ENCODE measurements at regions not wholly inside any gene's neighbourhood (a gene's known extent, or its start where the extent isn't known, plus 50 kb on each side); places are given as distances from the start of the nearest gene placed in this dataset.

DNA sequence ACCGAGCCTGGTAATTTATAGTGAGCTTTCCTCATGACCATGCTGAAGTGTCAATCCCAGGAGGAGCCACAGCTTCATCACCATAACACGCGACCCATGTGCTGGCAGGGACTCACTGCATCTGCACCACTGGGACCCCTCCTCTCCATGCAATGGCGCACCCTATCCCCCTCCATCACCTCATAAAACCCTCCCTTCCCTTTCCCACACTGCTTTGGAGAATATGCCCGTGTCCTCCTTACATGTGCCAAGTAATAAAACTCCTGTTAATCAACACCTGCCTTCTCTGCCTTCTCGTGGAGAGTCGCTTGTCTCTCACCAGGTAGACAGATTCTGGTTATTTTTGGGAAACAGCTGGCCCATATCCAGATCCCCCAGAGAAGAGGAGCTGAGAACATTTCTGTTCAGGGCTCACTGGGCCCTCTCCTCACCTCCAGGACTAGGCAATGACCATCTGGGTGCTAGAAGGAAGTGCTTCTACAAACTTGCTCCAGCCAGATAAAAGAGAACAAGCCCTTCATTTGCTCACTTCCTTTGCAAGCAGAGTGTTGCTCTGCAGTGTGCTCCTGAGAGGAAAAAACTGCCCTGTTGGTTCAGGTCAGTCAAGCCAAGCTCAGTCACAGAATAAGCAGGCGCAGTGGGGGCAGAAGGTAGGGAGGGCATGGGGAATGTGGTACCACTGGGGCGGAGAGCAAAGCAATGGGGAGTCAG lies 894.3 kb downstream of the UQCRFS1 start (continued):
- TF ChIP-seq, protein P1, sequence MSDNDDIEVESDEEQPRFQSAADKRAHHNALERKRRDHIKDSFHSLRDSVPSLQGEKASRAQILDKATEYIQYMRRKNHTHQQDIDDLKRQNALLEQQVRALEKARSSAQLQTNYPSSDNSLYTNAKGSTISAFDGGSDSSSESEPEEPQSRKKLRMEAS (CRISPR knock-in tag; IDR thresholded peaks at IDR 0.05), result no peak
- no peak for TF ChIP-seq USF1 (CRISPR knock-in tag; IDR thresholded peaks at IDR 0.05)
- no peak for TF ChIP-seq PRRX2 (CRISPR knock-in tag; IDR thresholded peaks at IDR 0.05)
- no peak for TF ChIP-seq ZBTB43 (CRISPR knock-in tag; IDR thresholded peaks at IDR 0.05)
- TF ChIP-seq, protein P2, sequence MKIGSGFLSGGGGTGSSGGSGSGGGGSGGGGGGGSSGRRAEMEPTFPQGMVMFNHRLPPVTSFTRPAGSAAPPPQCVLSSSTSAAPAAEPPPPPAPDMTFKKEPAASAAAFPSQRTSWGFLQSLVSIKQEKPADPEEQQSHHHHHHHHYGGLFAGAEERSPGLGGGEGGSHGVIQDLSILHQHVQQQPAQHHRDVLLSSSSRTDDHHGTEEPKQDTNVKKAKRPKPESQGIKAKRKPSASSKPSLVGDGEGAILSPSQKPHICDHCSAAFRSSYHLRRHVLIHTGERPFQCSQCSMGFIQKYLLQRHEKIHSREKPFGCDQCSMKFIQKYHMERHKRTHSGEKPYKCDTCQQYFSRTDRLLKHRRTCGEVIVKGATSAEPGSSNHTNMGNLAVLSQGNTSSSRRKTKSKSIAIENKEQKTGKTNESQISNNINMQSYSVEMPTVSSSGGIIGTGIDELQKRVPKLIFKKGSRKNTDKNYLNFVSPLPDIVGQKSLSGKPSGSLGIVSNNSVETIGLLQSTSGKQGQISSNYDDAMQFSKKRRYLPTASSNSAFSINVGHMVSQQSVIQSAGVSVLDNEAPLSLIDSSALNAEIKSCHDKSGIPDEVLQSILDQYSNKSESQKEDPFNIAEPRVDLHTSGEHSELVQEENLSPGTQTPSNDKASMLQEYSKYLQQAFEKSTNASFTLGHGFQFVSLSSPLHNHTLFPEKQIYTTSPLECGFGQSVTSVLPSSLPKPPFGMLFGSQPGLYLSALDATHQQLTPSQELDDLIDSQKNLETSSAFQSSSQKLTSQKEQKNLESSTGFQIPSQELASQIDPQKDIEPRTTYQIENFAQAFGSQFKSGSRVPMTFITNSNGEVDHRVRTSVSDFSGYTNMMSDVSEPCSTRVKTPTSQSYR (CRISPR knock-in tag; IDR thresholded peaks at IDR 0.05), result no peak

- TF ChIP-seq CDX4 (CRISPR knock-in tag; IDR thresholded peaks at IDR 0.05; ENCODE audit: borderline replicate concordance), result no peak
- TF ChIP-seq, protein P3, sequence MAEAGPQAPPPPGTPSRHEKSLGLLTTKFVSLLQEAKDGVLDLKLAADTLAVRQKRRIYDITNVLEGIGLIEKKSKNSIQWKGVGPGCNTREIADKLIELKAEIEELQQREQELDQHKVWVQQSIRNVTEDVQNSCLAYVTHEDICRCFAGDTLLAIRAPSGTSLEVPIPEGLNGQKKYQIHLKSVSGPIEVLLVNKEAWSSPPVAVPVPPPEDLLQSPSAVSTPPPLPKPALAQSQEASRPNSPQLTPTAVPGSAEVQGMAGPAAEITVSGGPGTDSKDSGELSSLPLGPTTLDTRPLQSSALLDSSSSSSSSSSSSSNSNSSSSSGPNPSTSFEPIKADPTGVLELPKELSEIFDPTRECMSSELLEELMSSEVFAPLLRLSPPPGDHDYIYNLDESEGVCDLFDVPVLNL (CRISPR knock-in tag; IDR thresholded peaks at IDR 0.05; ENCODE audit: borderline replicate concordance, low read depth), result no peak
- no peak for TF ChIP-seq TP53 (CRISPR knock-in tag; IDR thresholded peaks at IDR 0.05)
- TF ChIP-seq ZNF219 (CRISPR knock-in tag; IDR thresholded peaks at IDR 0.05; ENCODE audit: borderline replicate concordance), result no peak
- TF ChIP-seq, protein P4, sequence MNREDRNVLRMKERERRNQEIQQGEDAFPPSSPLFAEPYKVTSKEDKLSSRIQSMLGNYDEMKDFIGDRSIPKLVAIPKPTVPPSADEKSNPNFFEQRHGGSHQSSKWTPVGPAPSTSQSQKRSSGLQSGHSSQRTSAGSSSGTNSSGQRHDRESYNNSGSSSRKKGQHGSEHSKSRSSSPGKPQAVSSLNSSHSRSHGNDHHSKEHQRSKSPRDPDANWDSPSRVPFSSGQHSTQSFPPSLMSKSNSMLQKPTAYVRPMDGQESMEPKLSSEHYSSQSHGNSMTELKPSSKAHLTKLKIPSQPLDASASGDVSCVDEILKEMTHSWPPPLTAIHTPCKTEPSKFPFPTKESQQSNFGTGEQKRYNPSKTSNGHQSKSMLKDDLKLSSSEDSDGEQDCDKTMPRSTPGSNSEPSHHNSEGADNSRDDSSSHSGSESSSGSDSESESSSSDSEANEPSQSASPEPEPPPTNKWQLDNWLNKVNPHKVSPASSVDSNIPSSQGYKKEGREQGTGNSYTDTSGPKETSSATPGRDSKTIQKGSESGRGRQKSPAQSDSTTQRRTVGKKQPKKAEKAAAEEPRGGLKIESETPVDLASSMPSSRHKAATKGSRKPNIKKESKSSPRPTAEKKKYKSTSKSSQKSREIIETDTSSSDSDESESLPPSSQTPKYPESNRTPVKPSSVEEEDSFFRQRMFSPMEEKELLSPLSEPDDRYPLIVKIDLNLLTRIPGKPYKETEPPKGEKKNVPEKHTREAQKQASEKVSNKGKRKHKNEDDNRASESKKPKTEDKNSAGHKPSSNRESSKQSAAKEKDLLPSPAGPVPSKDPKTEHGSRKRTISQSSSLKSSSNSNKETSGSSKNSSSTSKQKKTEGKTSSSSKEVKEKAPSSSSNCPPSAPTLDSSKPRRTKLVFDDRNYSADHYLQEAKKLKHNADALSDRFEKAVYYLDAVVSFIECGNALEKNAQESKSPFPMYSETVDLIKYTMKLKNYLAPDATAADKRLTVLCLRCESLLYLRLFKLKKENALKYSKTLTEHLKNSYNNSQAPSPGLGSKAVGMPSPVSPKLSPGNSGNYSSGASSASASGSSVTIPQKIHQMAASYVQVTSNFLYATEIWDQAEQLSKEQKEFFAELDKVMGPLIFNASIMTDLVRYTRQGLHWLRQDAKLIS (CRISPR knock-in tag; IDR thresholded peaks at IDR 0.05; ENCODE audit: borderline replicate concordance), result no peak
- TF ChIP-seq NR1H2 (CRISPR knock-in tag; IDR thresholded peaks at IDR 0.05), result no peak
- TF ChIP-seq HMGA2 (CRISPR knock-in tag; IDR thresholded peaks at IDR 0.05), result no peak
- TF ChIP-seq PRDM15 (CRISPR knock-in tag; IDR thresholded peaks at IDR 0.05), result no peak
- TF ChIP-seq FOXP1 (CRISPR knock-in tag; IDR thresholded peaks at IDR 0.05; ENCODE audit: borderline replicate concordance), result no peak
- ChIA-PET CTCF (interaction anchor here (0.7 to 2.5 kb wide), 3 partner anchors 10 to 76 kb away, joined by 3 to 6 read pairs (median 6); no protein-coding TSS in a partner anchor), POLR2A (no interaction called here)
- Mint-ChIP-seq H3K36me3 (no peaks in the 10 kb centered on the region), H3K4me3 (no peak overlapping the region), H3K9me3 (no peaks in the 10 kb centered on the region), H3K4me1 (peaks cover 17% of the 10 kb centered on the region), H3K27me3 (ENCODE audit: low read depth) (peaks cover 9% of the 10 kb centered on the region), H3K27ac (no peak overlapping the region)
- DNase-seq (ENCODE audit: low spot score), result no peak
- no peak for ATAC-seq
These were observed 896.5 kb downstream of the UQCRFS1 start for GRCh38 chr19:28316464-28316863.

Data from WTC11 (cell line).